Mucosa of descending colon (tissue), 3 donors: ENCODE measurements at regions not wholly inside any gene's neighbourhood (a gene's known extent, or its start where the extent isn't known, plus 50 kb on each side); places are given as distances from the start of the nearest gene placed in this dataset.

ENCODE experiments used
- ATAC-seq: fragments of 200-7000 bp; cut with Tn5 transposase; one replicate; pipeline ENCODE4 v1.9.1; 2020; ENCODE audit warnings: mild to moderate bottlenecking, moderate library complexity
- DNase-seq, 3 donors: peaks; one replicate each; pipeline ENCODE4 v3.0.0-alpha.2; 2020
- H3K36me3 ChIP-seq: fragments of 200-600 bp; one replicate; pipeline ENCODE4 v1.8.0; 2021; ENCODE audit warnings: low read depth, mild to moderate bottlenecking
- H3K4me1 ChIP-seq: fragments of 200-600 bp; one replicate; pipeline ENCODE4 v1.8.0; 2021; ENCODE audit warnings: low read depth, mild to moderate bottlenecking
- H3K4me3 ChIP-seq: fragments of 200-600 bp; one replicate; pipeline ENCODE4 v1.8.0; 2021; ENCODE audit warnings: mild to moderate bottlenecking
- H3K9me3 ChIP-seq: fragments of 200-600 bp; one replicate; pipeline ENCODE4 v1.8.0; 2021; ENCODE audit warnings: mild to moderate bottlenecking
- CTCF ChIP-seq: fragments of 200-600 bp; IDR thresholded peaks from one replicate; pipeline ENCODE4 v1.8.0; 2022; ENCODE audit warnings: antibody characterized with exemption, mild to moderate bottlenecking
- intact Hi-C, 2 donors: fragments of 100-400 bp; cut with DNase I in 1 of 2; cut with micrococcal nuclease in 1 of 2; formaldehyde crosslinking; loops; one replicate each; pipeline versions ENCODE4 v1.11.0 to v1.11.1; 2022; cut with DNase I, micrococcal nuclease
- donor health status: DM: no; HTN: no; CAD: no; lungs with moderate emphysema.
- donor health status: DM: no; HTN: no; CAD: no.
- donor health status: DM: no; HTN: yes; CAD: no.

- no peak for DNase-seq
- ATAC-seq: no peak
- H3K9me3 ChIP-seq: no peaks in the 10 kb centered on the region
- intact Hi-C loops: no loop called here
- H3K4me1 ChIP-seq: no peaks in the 10 kb centered on the region
- no peak for TF ChIP-seq CTCF
- H3K36me3 ChIP-seq: no peaks in the 10 kb centered on the region
- H3K4me3 ChIP-seq: no peak overlapping the region
Observed at GRCh38 chr20:12777016-12777415, 231.8 kb upstream of the SPTLC3 start.

GRCh38 chr20:12786276-12786675 lies 222.5 kb upstream of the SPTLC3 start:
- intact Hi-C loops: loop anchor here in 1 of 2 donors (10.0 kb wide), 1 partner anchor 1291 kb away; no protein-coding TSS in a partner anchor
- Histone ChIP-seq H3K4me3 (no peak overlapping the region), H3K9me3 (no peaks in the 10 kb centered on the region), H3K4me1 (no peaks in the 10 kb centered on the region), H3K36me3 (no peaks in the 10 kb centered on the region)
- TF ChIP-seq CTCF: no peak
- DNase-seq (no peak), ATAC-seq (no peak)

DNA sequence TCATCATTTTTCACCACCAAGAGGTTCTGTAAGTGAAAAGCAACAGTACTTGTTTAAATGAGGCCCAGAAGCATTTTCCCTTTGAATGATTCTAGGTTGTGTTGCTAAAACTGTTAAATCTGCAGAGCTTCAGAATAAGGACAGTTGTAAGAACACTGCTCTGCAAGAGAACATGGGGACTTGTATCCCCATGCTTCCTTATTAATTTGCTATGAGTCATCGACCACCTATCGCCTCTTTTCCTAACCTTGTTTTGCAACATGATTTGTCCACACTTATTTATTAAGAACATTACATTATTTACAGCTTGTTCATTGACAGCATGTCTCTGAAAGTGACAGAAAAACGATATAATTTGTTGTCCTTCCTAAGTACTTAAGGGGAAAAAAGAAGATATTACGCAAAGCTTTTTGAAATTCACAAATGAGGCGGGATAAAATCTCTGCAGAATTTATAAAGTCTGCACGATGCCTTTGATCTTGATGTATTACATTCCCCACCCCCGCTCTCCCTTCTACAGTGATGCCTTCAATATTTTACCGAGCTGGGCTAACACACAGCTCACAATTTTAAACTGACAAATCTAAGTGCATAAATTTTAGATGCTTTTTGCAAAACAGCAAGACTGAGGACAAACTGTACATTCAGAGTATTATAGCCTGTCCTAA lies 220.0 kb upstream of the SPTLC3 start:
- intact Hi-C loops: loop anchor here in 1 of 2 donors (10.0 kb wide), 1 partner anchor 1294 kb away; no protein-coding TSS in a partner anchor
- DNase-seq (no peak), ATAC-seq (no peak)
- H3K36me3 ChIP-seq: no peaks in the 10 kb centered on the region
- no peaks in the 10 kb centered on the region for H3K9me3 ChIP-seq
- no peak for TF ChIP-seq CTCF
- H3K4me1 ChIP-seq: no peaks in the 10 kb centered on the region
- no peak overlapping the region for H3K4me3 ChIP-seq

DNA sequence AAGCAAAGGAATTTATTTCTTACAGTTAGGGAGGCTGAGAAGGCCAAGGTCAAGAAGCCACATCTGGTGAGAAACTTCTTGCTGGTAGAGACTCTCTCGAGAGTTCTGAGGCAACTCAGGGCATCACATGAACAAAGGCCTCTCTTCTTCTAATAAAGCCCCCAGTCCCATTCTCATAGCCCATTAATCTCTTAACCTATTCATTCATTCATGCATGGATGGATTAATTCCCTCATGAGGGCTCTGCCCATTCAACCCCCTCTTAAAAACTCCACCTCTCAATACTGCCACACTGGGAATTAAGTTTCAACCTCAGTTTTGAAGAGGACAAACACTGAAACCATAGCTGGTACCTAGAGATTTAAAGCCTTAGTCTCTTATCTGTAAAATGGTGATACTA lies 217.9 kb upstream of the SPTLC3 start:
- no peak for DNase-seq

GRCh38 chr20:12798286-12798685 lies 210.5 kb upstream of the SPTLC3 start:
- intact Hi-C loops: no loop called here
- H3K36me3 ChIP-seq: no peaks in the 10 kb centered on the region
- no peak overlapping the region for H3K4me3 ChIP-seq
- H3K9me3 ChIP-seq: no peaks in the 10 kb centered on the region
- ATAC-seq: no peak
- TF ChIP-seq CTCF: no peak
- no peak for DNase-seq
- no peaks in the 10 kb centered on the region for H3K4me1 ChIP-seq

More for the DNA sequence above, 217.9 kb upstream of the SPTLC3 start:
- TF ChIP-seq CTCF: no peak
- no peak for ATAC-seq
- Histone ChIP-seq H3K36me3 (no peaks in the 10 kb centered on the region), H3K9me3 (no peaks in the 10 kb centered on the region), H3K4me1 (no peaks in the 10 kb centered on the region), H3K4me3 (no peak overlapping the region)
- intact Hi-C loops: no loop called here
